ENCODE measurements at regions not wholly inside any gene's neighbourhood (a gene's known extent, or its start where the extent isn't known, plus 50 kb on each side); places are given as distances from the start of the nearest gene placed in this dataset.

DNA sequence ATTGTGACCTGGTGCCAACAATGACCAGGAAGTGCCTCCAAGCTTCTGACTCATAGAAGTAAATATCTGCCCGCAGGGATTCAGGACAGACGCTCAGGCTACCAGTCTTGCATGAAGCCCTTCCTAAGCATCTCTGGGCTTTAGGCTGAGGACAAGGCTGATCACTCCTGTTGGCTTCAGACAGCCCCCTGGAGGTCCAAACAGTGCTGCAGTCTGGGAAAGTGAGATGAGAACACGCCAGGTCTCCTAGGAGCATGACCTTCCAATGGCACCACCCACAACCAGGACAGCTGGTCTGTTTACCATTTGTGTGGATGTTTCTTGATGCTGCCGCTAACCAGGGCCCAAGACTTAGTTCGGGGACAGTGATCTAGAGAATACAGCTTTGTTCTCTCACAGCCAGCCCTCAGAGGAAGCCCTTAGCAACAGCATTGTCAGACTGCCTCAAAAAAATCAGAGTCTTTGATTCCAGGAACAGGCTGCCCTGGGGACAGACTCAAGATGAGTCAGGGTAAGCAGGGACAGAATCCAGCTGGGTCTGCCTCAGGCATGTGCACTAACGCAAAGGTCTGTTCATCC lies 111.2 kb downstream of the ZNF280B start (continued):
- TF ChIP-seq ZNF274 (IDR thresholded peaks at IDR 0.05; ENCODE audit: borderline replicate concordance, low read depth, low read length) (no peak), ESRRA (IDR thresholded peaks at IDR 0.05; ENCODE audit: borderline replicate concordance, low read depth) (peak; percentile 42; the same call in 1 of the 2 replicates), GTF2E2 (tag; IDR thresholded peaks at IDR 0.05) (no peak), LARP7 (IDR thresholded peaks at IDR 0.05) (no peak), CXXC5 (CRISPR knock-in tag; IDR thresholded peaks at IDR 0.05) (no peak), NR3C1 (CRISPR knock-in tag; IDR thresholded peaks at IDR 0.05) (no peak), CSDE1 (IDR thresholded peaks at IDR 0.05) (no peak), SMAD3 (CRISPR knock-in tag; conservative IDR thresholded peaks at IDR 0.05) (no peak), BHLHE40 (IDR thresholded peaks at IDR 0.05; ENCODE audit: low read length) (no peak), TOE1 (IDR thresholded peaks at IDR 0.05; ENCODE audit: borderline replicate concordance) (no peak), TOE1 (CRISPR knock-in tag; IDR thresholded peaks at IDR 0.05; ENCODE audit: borderline replicate concordance, low read depth) (0 out of 2 replicates have a peak, but pooled peaks have one; percentile 14), YBX1 (IDR thresholded peaks at IDR 0.05) (no peak), MCM5 (IDR thresholded peaks at IDR 0.05; ENCODE audit: low read depth) (no peak)
- TF ChIP-seq, protein P1, sequence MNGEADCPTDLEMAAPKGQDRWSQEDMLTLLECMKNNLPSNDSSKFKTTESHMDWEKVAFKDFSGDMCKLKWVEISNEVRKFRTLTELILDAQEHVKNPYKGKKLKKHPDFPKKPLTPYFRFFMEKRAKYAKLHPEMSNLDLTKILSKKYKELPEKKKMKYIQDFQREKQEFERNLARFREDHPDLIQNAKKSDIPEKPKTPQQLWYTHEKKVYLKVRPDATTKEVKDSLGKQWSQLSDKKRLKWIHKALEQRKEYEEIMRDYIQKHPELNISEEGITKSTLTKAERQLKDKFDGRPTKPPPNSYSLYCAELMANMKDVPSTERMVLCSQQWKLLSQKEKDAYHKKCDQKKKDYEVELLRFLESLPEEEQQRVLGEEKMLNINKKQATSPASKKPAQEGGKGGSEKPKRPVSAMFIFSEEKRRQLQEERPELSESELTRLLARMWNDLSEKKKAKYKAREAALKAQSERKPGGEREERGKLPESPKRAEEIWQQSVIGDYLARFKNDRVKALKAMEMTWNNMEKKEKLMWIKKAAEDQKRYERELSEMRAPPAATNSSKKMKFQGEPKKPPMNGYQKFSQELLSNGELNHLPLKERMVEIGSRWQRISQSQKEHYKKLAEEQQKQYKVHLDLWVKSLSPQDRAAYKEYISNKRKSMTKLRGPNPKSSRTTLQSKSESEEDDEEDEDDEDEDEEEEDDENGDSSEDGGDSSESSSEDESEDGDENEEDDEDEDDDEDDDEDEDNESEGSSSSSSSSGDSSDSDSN (IDR thresholded peaks at IDR 0.05; ENCODE audit: borderline replicate concordance in 1 of 2, low read depth in 2 of 2, low read length in 2 of 2), result no peak
- TF ChIP-seq, protein P2, sequence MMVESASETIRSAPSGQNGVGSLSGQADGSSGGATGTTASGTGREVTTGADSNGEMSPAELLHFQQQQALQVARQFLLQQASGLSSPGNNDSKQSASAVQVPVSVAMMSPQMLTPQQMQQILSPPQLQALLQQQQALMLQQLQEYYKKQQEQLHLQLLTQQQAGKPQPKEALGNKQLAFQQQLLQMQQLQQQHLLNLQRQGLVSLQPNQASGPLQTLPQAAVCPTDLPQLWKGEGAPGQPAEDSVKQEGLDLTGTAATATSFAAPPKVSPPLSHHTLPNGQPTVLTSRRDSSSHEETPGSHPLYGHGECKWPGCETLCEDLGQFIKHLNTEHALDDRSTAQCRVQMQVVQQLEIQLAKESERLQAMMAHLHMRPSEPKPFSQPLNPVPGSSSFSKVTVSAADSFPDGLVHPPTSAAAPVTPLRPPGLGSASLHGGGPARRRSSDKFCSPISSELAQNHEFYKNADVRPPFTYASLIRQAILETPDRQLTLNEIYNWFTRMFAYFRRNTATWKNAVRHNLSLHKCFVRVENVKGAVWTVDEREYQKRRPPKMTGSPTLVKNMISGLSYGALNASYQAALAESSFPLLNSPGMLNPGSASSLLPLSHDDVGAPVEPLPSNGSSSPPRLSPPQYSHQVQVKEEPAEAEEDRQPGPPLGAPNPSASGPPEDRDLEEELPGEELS (CRISPR knock-in tag; IDR thresholded peaks at IDR 0.05; ENCODE audit: borderline replicate concordance), result no peak
